22Rv1 (cell line): ENCODE measurements at regions not wholly inside any gene's neighbourhood (a gene's known extent, or its start where the extent isn't known, plus 50 kb on each side); places are given as distances from the start of the nearest gene placed in this dataset.
A peak's percentile ranks its signal among the peaks of the same experiment; 100 is the strongest.

Experiments used
- H3K27ac ChIP-seq: fragments of 450-650 bp; 2 replicates; pipeline ENCODE4 v1.5.1; 2017
- ZFX ChIP-seq: fragments of 450-650 bp; IDR thresholded peaks from 2 replicates; pipeline ENCODE4 v1.6.1; 2017; ENCODE audit warnings: antibody characterized with exemption, borderline replicate concordance
- TF ChIP-seq, protein P1 (sequence below): fragments of 450-650 bp; IDR thresholded peaks from 2 replicates; pipeline ENCODE4 v1.5.1; 2017; ENCODE audit warnings: mild to moderate bottlenecking

DNA sequence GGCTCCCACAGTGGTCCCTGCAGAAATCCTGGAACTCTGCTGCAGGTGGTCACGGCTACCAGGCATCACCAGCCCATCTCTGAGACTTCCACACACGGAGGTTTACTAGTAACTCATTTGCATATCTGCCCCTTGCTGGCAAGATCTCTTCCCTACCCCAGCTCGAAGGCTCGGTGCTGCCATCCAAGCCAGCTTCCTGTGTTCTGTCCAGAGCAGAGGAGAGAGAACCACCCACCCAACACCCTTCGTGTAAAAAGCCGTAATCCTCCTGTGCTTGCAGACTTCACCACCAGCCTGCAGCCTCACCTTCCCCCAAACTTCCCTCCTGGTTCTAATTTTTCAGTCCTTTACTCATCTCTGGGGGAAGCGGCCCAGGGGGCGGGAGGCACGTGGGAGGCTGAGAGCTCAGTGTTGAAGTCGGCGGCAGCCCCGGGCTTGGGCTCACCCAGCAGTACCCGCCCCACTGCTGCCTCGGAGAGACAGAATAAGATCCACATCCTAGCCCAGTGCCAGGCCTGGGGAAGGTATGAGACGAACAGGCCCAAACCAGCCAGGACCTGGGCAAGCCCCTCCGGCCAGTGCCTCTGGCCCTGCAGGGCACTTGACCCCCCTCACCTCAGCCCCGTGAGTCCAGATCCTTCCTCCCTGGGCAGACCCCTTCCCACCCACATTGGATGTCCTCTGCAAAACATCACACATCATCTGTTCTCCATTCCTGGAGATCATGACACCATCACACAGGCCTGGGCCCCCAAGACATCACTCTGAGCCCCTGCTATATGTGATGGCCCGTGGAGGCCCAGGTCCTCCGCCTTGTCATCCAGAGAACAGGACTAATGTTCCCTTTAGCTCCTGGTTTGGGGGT, 145.8 kb upstream of the ID2 start:
- no peak overlapping the region for H3K27ac ChIP-seq
- no peak for TF ChIP-seq ZFX
- TF ChIP-seq, protein P1, sequence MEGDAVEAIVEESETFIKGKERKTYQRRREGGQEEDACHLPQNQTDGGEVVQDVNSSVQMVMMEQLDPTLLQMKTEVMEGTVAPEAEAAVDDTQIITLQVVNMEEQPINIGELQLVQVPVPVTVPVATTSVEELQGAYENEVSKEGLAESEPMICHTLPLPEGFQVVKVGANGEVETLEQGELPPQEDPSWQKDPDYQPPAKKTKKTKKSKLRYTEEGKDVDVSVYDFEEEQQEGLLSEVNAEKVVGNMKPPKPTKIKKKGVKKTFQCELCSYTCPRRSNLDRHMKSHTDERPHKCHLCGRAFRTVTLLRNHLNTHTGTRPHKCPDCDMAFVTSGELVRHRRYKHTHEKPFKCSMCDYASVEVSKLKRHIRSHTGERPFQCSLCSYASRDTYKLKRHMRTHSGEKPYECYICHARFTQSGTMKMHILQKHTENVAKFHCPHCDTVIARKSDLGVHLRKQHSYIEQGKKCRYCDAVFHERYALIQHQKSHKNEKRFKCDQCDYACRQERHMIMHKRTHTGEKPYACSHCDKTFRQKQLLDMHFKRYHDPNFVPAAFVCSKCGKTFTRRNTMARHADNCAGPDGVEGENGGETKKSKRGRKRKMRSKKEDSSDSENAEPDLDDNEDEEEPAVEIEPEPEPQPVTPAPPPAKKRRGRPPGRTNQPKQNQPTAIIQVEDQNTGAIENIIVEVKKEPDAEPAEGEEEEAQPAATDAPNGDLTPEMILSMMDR: no peak

DNA sequence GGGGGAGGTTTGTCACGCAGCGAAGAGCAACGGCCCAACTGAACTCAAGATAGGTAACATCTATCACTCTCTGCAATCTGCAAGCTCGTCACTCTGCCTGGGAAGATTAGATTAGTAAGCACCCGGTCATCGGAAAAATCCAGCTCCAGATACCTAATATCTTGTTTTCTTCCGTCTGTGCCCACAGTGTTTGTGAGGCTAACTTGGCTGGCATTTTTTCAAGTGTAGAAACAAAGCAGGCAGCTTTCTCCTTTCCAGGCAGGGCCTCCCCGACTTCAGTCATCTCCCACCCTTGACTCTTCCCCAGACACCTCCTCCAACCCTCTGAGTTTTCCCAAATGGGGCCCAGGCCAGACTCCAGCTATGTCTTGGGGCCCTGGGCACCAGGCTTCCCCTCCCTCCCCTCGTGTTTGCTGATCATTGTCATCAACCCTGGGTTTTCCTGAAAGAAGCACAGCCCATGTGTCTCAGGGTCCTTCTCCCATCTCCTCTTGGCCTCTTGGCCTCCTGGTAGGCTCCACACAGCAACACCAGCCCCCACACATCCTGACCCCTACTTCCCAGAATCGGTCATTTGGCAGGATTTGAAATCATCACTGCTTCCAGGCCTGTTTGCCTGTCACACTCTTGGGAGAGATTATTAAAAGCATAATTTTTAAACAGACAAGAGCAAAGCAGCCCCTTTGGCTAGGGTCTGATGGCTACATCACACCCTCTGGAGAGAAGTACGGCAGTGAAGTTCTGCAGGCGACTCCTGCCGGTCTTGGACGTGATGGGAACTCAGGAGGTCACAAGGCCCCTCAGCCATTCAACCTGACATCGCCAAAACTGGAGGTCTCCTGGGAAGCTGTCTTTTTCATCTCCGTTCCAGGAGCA, 144.9 kb upstream of the ID2 start:
- no peak overlapping the region for H3K27ac ChIP-seq
- TF ChIP-seq, protein P1: no peak
- TF ChIP-seq ZFX: no peak

DNA sequence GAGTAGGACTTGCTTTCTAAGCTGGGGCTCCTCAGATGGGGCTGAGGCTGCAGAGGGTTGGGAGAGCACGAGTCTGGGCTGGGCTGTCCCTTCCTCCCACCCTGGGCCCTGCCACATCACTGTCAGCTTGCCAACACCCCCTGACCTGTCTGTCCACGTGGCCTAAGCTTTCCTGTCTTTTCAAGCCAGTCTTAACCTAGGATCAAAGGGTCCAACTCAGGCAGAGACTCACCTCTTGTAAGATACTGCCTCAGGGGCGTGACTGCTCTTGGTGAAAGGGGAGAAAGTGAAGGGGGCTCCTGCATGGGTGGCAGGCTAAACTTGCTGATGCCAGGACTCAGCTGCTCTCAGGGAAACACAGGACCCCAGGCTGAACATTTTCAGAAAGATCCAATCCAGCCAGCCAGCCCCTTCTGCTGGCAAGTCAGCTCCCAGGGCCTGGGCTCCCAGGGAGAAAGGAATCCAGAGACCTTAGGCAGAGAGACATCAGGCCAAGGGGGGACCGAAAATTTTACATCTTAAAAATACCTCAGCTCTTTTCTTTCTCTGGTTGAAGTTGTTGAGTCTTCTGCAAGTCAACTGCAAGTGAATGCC, 144.2 kb upstream of the ID2 start:
- TF ChIP-seq ZFX: no peak
- H3K27ac ChIP-seq: no peak overlapping the region

DNA sequence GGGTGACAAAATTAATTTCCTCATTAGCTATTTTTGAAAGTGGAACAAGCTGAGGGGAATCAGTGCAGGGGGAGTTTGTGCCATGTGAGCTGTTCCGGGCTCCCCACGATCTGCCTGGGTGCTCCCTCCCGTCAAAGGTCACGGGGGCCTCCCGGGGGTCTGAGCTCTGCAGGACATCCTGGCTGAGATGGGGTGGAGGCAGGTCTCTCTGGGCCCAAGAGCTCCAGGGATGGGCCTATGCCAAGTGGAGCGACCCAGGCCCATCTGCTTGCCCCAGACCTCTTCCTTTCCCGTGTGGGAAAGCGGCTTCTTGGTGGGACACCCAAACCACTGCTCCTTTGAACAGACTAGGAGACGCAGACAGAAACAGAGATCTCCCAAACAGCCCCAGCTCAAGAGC, 143.3 kb upstream of the ID2 start:
- no peak overlapping the region for H3K27ac ChIP-seq
- TF ChIP-seq ZFX: no peak
- TF ChIP-seq, protein P1: no peak

DNA sequence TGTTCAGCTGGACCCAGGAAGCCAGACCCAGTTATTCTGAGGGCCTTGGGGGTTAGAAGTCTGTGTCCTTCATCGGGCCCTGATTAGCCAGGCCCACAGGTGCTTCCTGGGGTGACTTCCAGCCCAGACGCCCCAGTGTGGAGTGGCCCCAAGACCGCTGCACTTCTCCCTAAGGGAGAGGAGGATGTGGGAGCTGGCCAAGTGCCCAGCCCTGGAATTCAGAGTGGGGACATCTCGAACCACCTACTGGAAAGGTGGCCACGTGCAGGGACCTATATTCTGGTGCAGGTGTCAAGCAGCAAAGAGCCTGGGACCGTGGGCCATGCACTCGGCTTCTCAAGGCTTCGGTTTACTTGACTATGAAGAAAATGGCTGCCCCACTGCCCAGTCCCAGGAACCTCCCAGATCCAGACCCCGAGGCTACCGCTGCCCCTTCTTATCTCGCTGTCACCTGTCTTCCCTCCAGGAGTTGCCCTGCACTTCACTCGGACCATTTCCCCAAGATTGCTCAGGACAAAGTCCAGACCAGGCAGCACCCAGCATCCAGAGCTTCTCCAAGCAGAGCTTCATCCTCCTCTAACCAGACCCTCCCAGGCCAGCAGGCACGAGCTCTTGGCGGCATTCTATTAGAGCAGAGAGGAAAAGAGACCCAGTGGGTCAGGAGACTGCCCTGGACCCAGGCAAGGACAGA, 142.8 kb upstream of the ID2 start:
- peak overlapping the region; percentile 70 for H3K27ac ChIP-seq
- TF ChIP-seq, protein P1: no peak
- TF ChIP-seq ZFX: no peak

DNA sequence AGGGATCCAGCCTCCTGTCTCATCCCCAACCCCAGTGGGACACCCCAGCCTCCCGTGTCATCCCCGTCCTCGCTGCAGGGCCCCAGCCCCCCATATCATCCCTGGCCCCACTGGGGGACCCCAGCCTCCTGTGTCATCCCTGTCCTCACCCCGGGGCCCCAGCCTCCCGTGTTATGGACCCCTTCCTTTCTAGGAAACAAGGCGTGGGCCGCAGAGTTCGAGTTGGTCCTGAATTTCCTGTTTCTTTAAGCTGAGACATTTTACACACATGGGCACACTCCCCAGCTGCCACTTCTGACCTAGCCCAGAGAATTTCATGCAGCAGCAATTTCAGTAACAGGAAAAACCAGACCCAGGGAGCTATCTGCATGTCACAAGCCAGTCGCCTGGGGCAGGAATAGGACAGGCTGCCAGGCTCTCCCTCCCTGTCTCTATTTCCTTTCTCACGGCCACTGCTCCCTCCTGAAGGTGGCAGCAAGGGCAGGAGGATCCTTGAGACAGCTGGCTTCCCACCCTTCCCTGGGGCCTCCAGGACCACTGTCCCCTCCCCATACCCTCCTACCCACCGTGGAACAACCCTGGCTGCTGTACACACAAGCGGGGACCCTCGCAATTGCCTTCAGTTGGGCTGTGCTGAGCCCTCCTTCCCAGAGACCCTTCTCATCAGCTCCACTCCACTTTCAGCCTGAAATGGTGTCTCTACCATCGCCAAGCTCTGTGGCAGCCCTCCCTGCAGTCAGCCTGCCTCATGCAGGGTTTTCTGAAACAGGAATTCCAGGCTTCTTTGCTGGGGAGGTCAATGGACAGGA, 141.9 kb upstream of the ID2 start:
- peak overlapping the region; percentile 70 for H3K27ac ChIP-seq
- TF ChIP-seq, protein P1: peak; percentile 71
- no peak for TF ChIP-seq ZFX
